GM19395 (cell line): ENCODE measurements at regions not wholly inside any gene's neighbourhood (a gene's known extent, or its start where the extent isn't known, plus 50 kb on each side); places are given as distances from the start of the nearest gene placed in this dataset.

Experiments
- ATAC-seq: cut with Tn5 transposase; IDR thresholded peaks from one replicate; pipeline ENCODE4 v1.9.1; 2021; ENCODE audit warnings: mild to moderate bottlenecking, moderate library complexity; ENCODE audit not compliant: unreplicated experiment

GRCh38 chr14:71714225-71714624 lies 218.0 kb upstream of the RGS6 start:
- no peak for ATAC-seq

GRCh38 chr14:71716041-71716772 lies 216.0 kb upstream of the RGS6 start:
- ATAC-seq, result no peak

GRCh38 chr14:71720978-71721624 lies 211.1 kb upstream of the RGS6 start:
- ATAC-seq, result no peak

GRCh38 chr14:71721791-71722190 lies 210.4 kb upstream of the RGS6 start:
- ATAC-seq, result no peak

- ATAC-seq, result no peak
Measured at GRCh38 chr14:71722885-71723284, 209.3 kb upstream of the RGS6 start.

- ATAC-seq, result no peak
Measured at GRCh38 chr14:71725922-71726579, 206.2 kb upstream of the RGS6 start.

- ATAC-seq, result no peak
Measured at GRCh38 chr14:71726580-71727021, 205.6 kb upstream of the RGS6 start.

- ATAC-seq, result no peak
Measured at GRCh38 chr14:71728386-71728785, 203.8 kb upstream of the RGS6 start.

GRCh38 chr14:71729596-71729995 lies 202.6 kb upstream of the RGS6 start:
- ATAC-seq, result no peak

GRCh38 chr14:71730471-71730870 lies 201.8 kb upstream of the RGS6 start:
- no peak for ATAC-seq

- ATAC-seq, result no peak
Measured at GRCh38 chr14:71731096-71731495, 201.1 kb upstream of the RGS6 start.

- ATAC-seq, result no peak
Measured at GRCh38 chr14:71733210-71733883, 198.9 kb upstream of the RGS6 start.

- ATAC-seq, result no peak
Measured at GRCh38 chr14:71734076-71734475, 198.2 kb upstream of the RGS6 start.

GRCh38 chr14:71734885-71735284 lies 197.3 kb upstream of the RGS6 start:
- no peak for ATAC-seq

GRCh38 chr14:71737760-71738159 lies 194.5 kb upstream of the RGS6 start:
- ATAC-seq, result no peak

GRCh38 chr14:71739273-71739990 lies 192.8 kb upstream of the RGS6 start:
- ATAC-seq, result no peak

GRCh38 chr14:71741241-71741640 lies 191.0 kb upstream of the RGS6 start:
- ATAC-seq, result no peak

GRCh38 chr14:71742485-71742884 lies 189.7 kb upstream of the RGS6 start:
- ATAC-seq, result no peak

GRCh38 chr14:71745072-71745471 lies 187.2 kb upstream of the RGS6 start:
- ATAC-seq, result no peak

GRCh38 chr14:71748196-71748595 lies 184.0 kb upstream of the RGS6 start:
- no peak for ATAC-seq
